ENCODE measurements at regions not wholly inside any gene's neighbourhood (a gene's known extent, or its start where the extent isn't known, plus 50 kb on each side); places are given as distances from the start of the nearest gene placed in this dataset.

- ATAC-seq (no peak), DNase-seq (ENCODE audit: low spot score) (no peak)
- 0 out of 2 replicates have a peak, but pooled peaks cover 21% of the 10 kb centered on the region for H3K9me2 ChIP-seq (ENCODE audit: insufficient read depth)
- no peak overlapping the region for H3K4me2 ChIP-seq
- no peaks in the 10 kb centered on the region for H3K36me3 ChIP-seq (ENCODE audit: insufficient read depth)
- Mint-ChIP-seq H3K36me3 (ENCODE audit: low read depth) (no peaks in the 10 kb centered on the region), H3K4me3 (no peak overlapping the region), H3K27me3 (ENCODE audit: insufficient read depth, low read depth, poor library complexity) (no peaks in the 10 kb centered on the region), H3K4me1 (peaks cover 3% of the 10 kb centered on the region), H3K9me3 (no peaks in the 10 kb centered on the region), H3K27ac (no peak overlapping the region)
- H4K20me1 ChIP-seq (replicated peaks; ENCODE audit: insufficient read depth): no peaks in the 10 kb centered on the region
- H3F3A ChIP-seq (replicated peaks; ENCODE audit: low read depth): no peaks in the 10 kb centered on the region
- no peak for TF ChIP-seq POLR2AphosphoS5 (IDR thresholded peaks at IDR 0.05; ENCODE audit: low read depth)
- TF ChIP-seq STAT1 (IDR thresholded peaks at IDR 0.05; ENCODE audit: unreplicated experiment): no peak
- TF ChIP-seq ZNF114 (CRISPR knock-in tag; IDR thresholded peaks at IDR 0.05): no peak
- TF ChIP-seq ZNF462 (CRISPR knock-in tag; IDR thresholded peaks at IDR 0.05): no peak
- no peak for TF ChIP-seq ETS1 (IDR thresholded peaks at IDR 0.05)
- TF ChIP-seq CREB1 (CRISPR knock-in tag; IDR thresholded peaks at IDR 0.05; ENCODE audit: low read depth): no peak
- TF ChIP-seq REST (IDR thresholded peaks at IDR 0.05; ENCODE audit: unreplicated experiment): no peak
- no peak for TF ChIP-seq ZNF331 (CRISPR knock-in tag; IDR thresholded peaks at IDR 0.05; ENCODE audit: low read depth)
- no peak for TF ChIP-seq NANOG (IDR thresholded peaks at IDR 0.05; ENCODE audit: borderline replicate concordance)
- no peak for TF ChIP-seq CTCF (conservative IDR thresholded peaks at IDR 0.05; ENCODE audit: low read depth in 2 of 2)
- TF ChIP-seq EZH2phosphoT487 (IDR thresholded peaks at IDR 0.05; ENCODE audit: unreplicated experiment): no peak
- TF ChIP-seq JUNB (IDR thresholded peaks at IDR 0.05; ENCODE audit: unreplicated experiment): no peak
- no peak for TF ChIP-seq EZH2 (IDR thresholded peaks at IDR 0.05; ENCODE audit: low read depth, unreplicated experiment)
- no peaks in the 10 kb centered on the region for H3K79me2 ChIP-seq (replicated peaks; ENCODE audit: insufficient read depth)
- peaks cover 9% of the 10 kb centered on the region for H3K4me1 ChIP-seq (ENCODE audit: insufficient read depth)
- H3K4me3 ChIP-seq: no peak overlapping the region
- H3K27me3 ChIP-seq (ENCODE audit: insufficient read depth): no peaks in the 10 kb centered on the region
- H3K27ac ChIP-seq (ENCODE audit: low read depth): no peak overlapping the region
- H2AFZ ChIP-seq: no peak overlapping the region
Measured at GRCh38 chr10:62652564-62652963, 152.0 kb upstream of the ADO start.
